GM23338 (cell line): ENCODE measurements at regions not wholly inside any gene's neighbourhood (a gene's known extent, or its start where the extent isn't known, plus 50 kb on each side); places are given as distances from the start of the nearest gene placed in this dataset.

ENCODE experiments used
- ATAC-seq: fragments of 200-7000 bp; cut with Tn5 transposase; 3 replicates; pipeline ENCODE4 v1.9.1; 2020
- DNase-seq: peaks from one replicate; pipeline ENCODE4 v3.0.0-alpha.2; 2015; ENCODE audit warnings: low spot score
- H2AFZ ChIP-seq: fragments of 200-600 bp; sonication (generic); 2 replicates; pipeline ENCODE4 v1.8.0; 2016; ENCODE audit warnings: antibody characterized with exemption, mild to moderate bottlenecking, moderate library complexity
- H3F3A ChIP-seq: fragments of 200-600 bp; sonication (generic); replicated peaks from 2 replicates; pipeline ENCODE4 v1.8.0; 2017; ENCODE audit warnings: antibody characterized with exemption, mixed run types, low read depth
- H3K27ac ChIP-seq: fragments of 200-600 bp; sonication (generic); 2 replicates; pipeline ENCODE4 v1.6.1; 2016; ENCODE audit warnings: low read depth
- H3K27me3 ChIP-seq: fragments of 200-600 bp; sonication (generic); 2 replicates; pipeline ENCODE4 v1.8.0; 2016; ENCODE audit warnings: mild to moderate bottlenecking, mixed run types, moderate library complexity; ENCODE audit not compliant: insufficient read depth
- H3K36me3 ChIP-seq: fragments of 200-600 bp; sonication (generic); 2 replicates; pipeline ENCODE4 v1.8.0; 2016; ENCODE audit warnings: mild to moderate bottlenecking; ENCODE audit not compliant: insufficient read depth
- H3K4me1 ChIP-seq: fragments of 200-600 bp; sonication (generic); 2 replicates; pipeline ENCODE4 v1.8.0; 2016; ENCODE audit warnings: mild to moderate bottlenecking, moderate library complexity; ENCODE audit not compliant: insufficient read depth
- H3K4me2 ChIP-seq: fragments of 200-600 bp; sonication (generic); 2 replicates; pipeline ENCODE4 v1.7.1; 2017; ENCODE audit warnings: mixed run types
- H3K4me3 ChIP-seq: fragments of 200-600 bp; sonication (generic); 2 replicates; pipeline ENCODE4 v1.6.1; 2016; ENCODE audit warnings: mixed run types
- H3K79me2 ChIP-seq: fragments of 200-600 bp; sonication (generic); replicated peaks from 2 replicates; pipeline ENCODE4 v1.8.0; 2017; ENCODE audit warnings: mild to moderate bottlenecking; ENCODE audit not compliant: insufficient read depth
- H3K9me2 ChIP-seq: fragments of 200-600 bp; sonication (generic); 2 replicates; pipeline ENCODE4 v1.8.0; 2017; ENCODE audit not compliant: insufficient read depth
- H4K20me1 ChIP-seq: fragments of 200-600 bp; sonication (generic); replicated peaks from 2 replicates; pipeline ENCODE4 v1.8.0; 2017; ENCODE audit warnings: mild to moderate bottlenecking; ENCODE audit not compliant: insufficient read depth
- H3K27ac Mint-ChIP-seq: 2 replicates; pipeline ENCODE4 v1.8.0; 2020; ENCODE audit warnings: inconsistent platforms, mild to moderate bottlenecking, moderate library complexity, mixed read lengths
- H3K27me3 Mint-ChIP-seq: 3 replicates; pipeline ENCODE4 v1.8.0; 2022; ENCODE audit warnings: low read depth, mild to moderate bottlenecking, moderate library complexity, mixed read lengths, inconsistent platforms; ENCODE audit not compliant: insufficient read depth, poor library complexity
- H3K36me3 Mint-ChIP-seq: 3 replicates; pipeline ENCODE4 v1.8.0; 2021; ENCODE audit warnings: low read depth, mild to moderate bottlenecking, inconsistent platforms, moderate library complexity, mixed read lengths
- H3K4me1 Mint-ChIP-seq: 3 replicates; pipeline ENCODE4 v1.8.0; 2020; ENCODE audit warnings: mild to moderate bottlenecking, inconsistent platforms, mixed read lengths
- H3K4me3 Mint-ChIP-seq: 3 replicates; pipeline ENCODE4 v1.8.0; 2021; ENCODE audit warnings: moderate library complexity, mild to moderate bottlenecking, inconsistent platforms, mixed read lengths
- H3K9me3 Mint-ChIP-seq: 3 replicates; pipeline ENCODE4 v1.8.0; 2020; ENCODE audit warnings: moderate library complexity, mild to moderate bottlenecking, inconsistent platforms, mixed read lengths
- CREB1 ChIP-seq: fragments of 250-450 bp; sonication (Bioruptor Pico); IDR thresholded peaks from 2 replicates; pipeline ENCODE4 v1.5.0; 2020; ENCODE audit warnings: low read depth, mild to moderate bottlenecking, moderate library complexity
- ETS1 ChIP-seq: IDR thresholded peaks from 2 replicates; pipeline ENCODE4 v1.6.1; 2016; ENCODE audit warnings: antibody characterized with exemption
- JUNB ChIP-seq: IDR thresholded peaks from one replicate; pipeline ENCODE4 v1.6.1; 2016; ENCODE audit warnings: antibody characterized with exemption; ENCODE audit not compliant: unreplicated experiment
- NANOG ChIP-seq: IDR thresholded peaks from 2 replicates; pipeline ENCODE4 v1.6.1; 2016; ENCODE audit warnings: antibody characterized with exemption, borderline replicate concordance
- POLR2AphosphoS5 ChIP-seq: IDR thresholded peaks from 2 replicates; pipeline ENCODE4 v1.6.1; 2016; ENCODE audit warnings: antibody characterized with exemption, low read depth
- REST ChIP-seq: IDR thresholded peaks from one replicate; pipeline ENCODE4 v1.6.1; 2018; ENCODE audit warnings: antibody characterized with exemption; ENCODE audit not compliant: unreplicated experiment
- STAT1 ChIP-seq: IDR thresholded peaks from one replicate; pipeline ENCODE4 v1.6.1; 2016; ENCODE audit warnings: antibody characterized with exemption; ENCODE audit not compliant: unreplicated experiment
- ZNF331 ChIP-seq: fragments of 250-450 bp; sonication (Bioruptor Pico); IDR thresholded peaks from 2 replicates; pipeline ENCODE4 v1.5.0; 2020; ENCODE audit warnings: low read depth, mild to moderate bottlenecking, moderate library complexity
- ZNF462 ChIP-seq: fragments of 250-450 bp; sonication (Bioruptor Pico); IDR thresholded peaks from 2 replicates; pipeline ENCODE4 v1.5.0; 2020; ENCODE audit warnings: mild to moderate bottlenecking, moderate library complexity

- TF ChIP-seq ETS1, result no peak
- no peak for TF ChIP-seq POLR2AphosphoS5
- no peak for TF ChIP-seq CREB1 (CRISPR knock-in tag)
- no peak for TF ChIP-seq REST
Observed at GRCh38 chr5:1634337-1634661, 110.5 kb upstream of the LPCAT1 start (continued).

GRCh38 chr5:1633605-1634336 is 110.0 kb upstream of the LPCAT1 start:
- peaks cover 6% of the 10 kb centered on the region for H3K27me3 Mint-ChIP-seq
- no peaks in the 10 kb centered on the region for H3K79me2 ChIP-seq
- no peak overlapping the region for H3K27ac ChIP-seq
- peak overlapping the region; percentile 78; the same call in 1 of the 2 replicates for H3K27ac Mint-ChIP-seq
- H3K9me3 Mint-ChIP-seq, result no peaks in the 10 kb centered on the region
- no peaks in the 10 kb centered on the region for H3K36me3 ChIP-seq
- ATAC-seq, result peak; percentile 94
- no peaks in the 10 kb centered on the region for H3K27me3 ChIP-seq
- H3K9me2 ChIP-seq, result no peaks in the 10 kb centered on the region
- H3K4me2 ChIP-seq, result peak overlapping the region; percentile 88
- H3K4me3 Mint-ChIP-seq, result peak overlapping the region; percentile 88
- peak overlapping the region; percentile 64 for H3K4me3 ChIP-seq
- peak; percentile 91 for DNase-seq
- peaks cover 9% of the 10 kb centered on the region for H3K4me1 Mint-ChIP-seq
- H4K20me1 ChIP-seq, result no peaks in the 10 kb centered on the region
- no peaks in the 10 kb centered on the region for H3K4me1 ChIP-seq
- H2AFZ ChIP-seq, result no peak overlapping the region; the same call in 1 of the 2 replicates
- no peaks in the 10 kb centered on the region for H3F3A ChIP-seq
- H3K36me3 Mint-ChIP-seq, result peaks cover 8% of the 10 kb centered on the region; the same call in 1 of the 3 replicates
- TF ChIP-seq ZNF462 (CRISPR knock-in tag) (no peak), STAT1 (no peak), ZNF331 (CRISPR knock-in tag) (no peak), JUNB (no peak), NANOG (no peak), ETS1 (peak; percentile 75)
